ENCODE measurements at regions not wholly inside any gene's neighbourhood (a gene's known extent, or its start where the extent isn't known, plus 50 kb on each side); places are given as distances from the start of the nearest gene placed in this dataset.

DNA sequence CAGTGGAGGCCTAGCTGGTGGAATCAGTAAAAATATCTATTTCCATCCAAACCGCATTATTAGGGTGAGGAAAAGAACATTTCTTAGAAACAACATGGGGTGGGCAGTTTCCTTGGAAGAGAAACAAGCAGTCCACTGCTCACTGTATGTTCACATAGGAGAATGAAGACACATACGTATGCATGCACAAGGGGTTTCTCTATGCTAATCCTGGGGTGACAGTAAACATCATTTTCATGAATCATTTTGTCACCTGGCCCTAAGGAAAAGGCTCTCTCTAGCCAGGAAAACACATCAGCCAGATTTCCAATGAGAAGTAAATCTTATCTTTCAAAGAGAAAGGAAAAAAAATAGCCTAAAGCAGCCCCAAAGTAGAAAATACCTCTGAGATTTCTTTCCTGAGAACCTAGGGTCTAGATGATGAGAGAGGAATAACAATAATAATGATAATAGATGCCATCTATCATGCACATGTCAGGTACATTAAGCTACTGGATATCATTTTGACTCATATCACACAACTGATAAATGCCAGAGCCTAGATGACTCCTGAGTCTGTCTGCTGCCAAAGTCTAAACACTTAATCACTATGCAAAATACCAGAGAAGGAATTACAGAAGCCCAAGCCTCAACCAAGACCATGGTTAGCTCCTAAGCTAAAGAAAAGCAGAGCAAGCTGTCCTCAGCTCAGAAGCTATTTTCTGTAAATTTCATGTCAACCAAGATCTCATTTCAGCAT is 520.5 kb upstream of the TMPO start:
- TF ChIP-seq POLR2A (IDR thresholded peaks at IDR 0.05) (no peak), POLR2AphosphoS5 (IDR thresholded peaks at IDR 0.05) (no peak)
- TF ChIP-seq, protein P1, sequence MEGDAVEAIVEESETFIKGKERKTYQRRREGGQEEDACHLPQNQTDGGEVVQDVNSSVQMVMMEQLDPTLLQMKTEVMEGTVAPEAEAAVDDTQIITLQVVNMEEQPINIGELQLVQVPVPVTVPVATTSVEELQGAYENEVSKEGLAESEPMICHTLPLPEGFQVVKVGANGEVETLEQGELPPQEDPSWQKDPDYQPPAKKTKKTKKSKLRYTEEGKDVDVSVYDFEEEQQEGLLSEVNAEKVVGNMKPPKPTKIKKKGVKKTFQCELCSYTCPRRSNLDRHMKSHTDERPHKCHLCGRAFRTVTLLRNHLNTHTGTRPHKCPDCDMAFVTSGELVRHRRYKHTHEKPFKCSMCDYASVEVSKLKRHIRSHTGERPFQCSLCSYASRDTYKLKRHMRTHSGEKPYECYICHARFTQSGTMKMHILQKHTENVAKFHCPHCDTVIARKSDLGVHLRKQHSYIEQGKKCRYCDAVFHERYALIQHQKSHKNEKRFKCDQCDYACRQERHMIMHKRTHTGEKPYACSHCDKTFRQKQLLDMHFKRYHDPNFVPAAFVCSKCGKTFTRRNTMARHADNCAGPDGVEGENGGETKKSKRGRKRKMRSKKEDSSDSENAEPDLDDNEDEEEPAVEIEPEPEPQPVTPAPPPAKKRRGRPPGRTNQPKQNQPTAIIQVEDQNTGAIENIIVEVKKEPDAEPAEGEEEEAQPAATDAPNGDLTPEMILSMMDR (IDR thresholded peaks at IDR 0.05), result no peak
